K562 (cell line): ENCODE measurements at regions not wholly inside any gene's neighbourhood (a gene's known extent, or its start where the extent isn't known, plus 50 kb on each side); places are given as distances from the start of the nearest gene placed in this dataset.

Source experiments
- AFF4 ChIP-seq: sonication (generic); formaldehyde crosslinking; IDR thresholded peaks from 2 replicates; pipeline ENCODE4 v1.8.0; 2023; ENCODE audit warnings: mild to moderate bottlenecking, missing genetic modification reagents
- ATF4 ChIP-seq: fragments of 450-650 bp; formaldehyde crosslinking; IDR thresholded peaks from 2 replicates; pipeline ENCODE4 v1.4.0; 2022; ENCODE audit warnings: mild to moderate bottlenecking, moderate library complexity
- CGGBP1 ChIP-seq: fragments of 250-450 bp; sonication (Bioruptor Pico); IDR thresholded peaks from 2 replicates; pipeline ENCODE4 v1.9.0; 2021; ENCODE audit warnings: mild to moderate bottlenecking
- FOXJ2 ChIP-seq: fragments of 200-800 bp; sonication (Bioruptor generic); IDR thresholded peaks from 2 replicates; pipeline ENCODE4 v1.6.1; 2016; ENCODE audit warnings: missing genetic modification characterization, missing compliant biosample characterization
- KLF10 ChIP-seq: fragments of 250-450 bp; sonication (Bioruptor Pico); IDR thresholded peaks from 2 replicates; pipeline ENCODE4 v1.6.1; 2021; ENCODE audit warnings: matching md5 sums
- LCOR ChIP-seq: sonication (generic); formaldehyde crosslinking; IDR thresholded peaks from 2 replicates; pipeline ENCODE4 v1.8.0; 2022; ENCODE audit warnings: mild to moderate bottlenecking, missing genetic modification reagents
- MAFG ChIP-seq: fragments of 450-650 bp; conservative IDR thresholded peaks from 2 replicates; pipeline ENCODE4 v1.6.1; 2016; ENCODE audit warnings: missing genetic modification characterization, missing compliant biosample characterization
- MAFK ChIP-seq: IDR thresholded peaks from 2 replicates; pipeline ENCODE4 v1.6.1; 2011; ENCODE audit warnings: low read length, improper control_type of control experiment
- MAZ ChIP-seq, 2 experiments: fragments of 450-650 bp in 1 of 2; sonication (generic) in 1 of 2; formaldehyde crosslinking; IDR thresholded peaks in 1 of 2; conservative IDR thresholded peaks in 1 of 2; 2 replicates each; pipeline versions ENCODE4 v1.4.0 to v1.5.0; 2020; ENCODE audit warnings: mild to moderate bottlenecking in 1 of 2, missing genetic modification reagents in 1 of 2
- MECOM ChIP-seq: fragments of 250-450 bp; sonication (Bioruptor Pico); IDR thresholded peaks from 2 replicates; pipeline ENCODE4 v1.8.0; 2022; ENCODE audit warnings: inconsistent platforms
- POLR2A ChIP-seq: fragments of 450-650 bp; conservative IDR thresholded peaks from 2 replicates; pipeline ENCODE4 v1.6.1; 2016
- RUNX1 ChIP-seq: sonication (generic); IDR thresholded peaks from 2 replicates; pipeline ENCODE4 v1.6.1; 2016; ENCODE audit warnings: antibody characterized with exemption, low read depth
- THRB ChIP-seq: fragments of 450-650 bp; formaldehyde crosslinking; conservative IDR thresholded peaks from 2 replicates; pipeline ENCODE4 v1.4.0; 2022; ENCODE audit warnings: mild to moderate bottlenecking, missing genetic modification characterization
- ZFPM2 ChIP-seq: fragments of 250-450 bp; sonication (Bioruptor Pico); IDR thresholded peaks from 2 replicates; pipeline ENCODE4 v1.5.1; 2022; ENCODE audit warnings: mild to moderate bottlenecking
- ZNF449 ChIP-seq: fragments of 250-450 bp; sonication (Bioruptor Pico); IDR thresholded peaks from 2 replicates; pipeline ENCODE4 v1.8.0; 2022; ENCODE audit warnings: moderate library complexity, mild to moderate bottlenecking, inconsistent platforms
- ZNF518B ChIP-seq: fragments of 250-450 bp; sonication (Bioruptor Pico); IDR thresholded peaks from 2 replicates; pipeline ENCODE4 v1.5.0; 2021; ENCODE audit warnings: mild to moderate bottlenecking, moderate library complexity

GRCh38 chr6:156686301-156686994 is 90.7 kb upstream of the ARID1B start (continued):
- TF ChIP-seq THRB (CRISPR knock-in tag) (peak; percentile 94), CGGBP1 (no peak), KLF10 (CRISPR knock-in tag) (peak; percentile 16; the same call in 1 of the 2 replicates), MAFG (tag) (peak; percentile 17; the same call in 1 of the 2 replicates), ZNF518B (0 out of 2 replicates have a peak, but pooled peaks have one; percentile 44), AFF4 (CRISPR knock-in tag) (0 out of 2 replicates have a peak, but pooled peaks have one; percentile 64), MECOM (CRISPR knock-in tag) (0 out of 2 replicates have a peak, but pooled peaks have one; percentile 53), MAZ (CRISPR knock-in tag; conservative IDR thresholded peaks at IDR 0.05 in 1 of 2, IDR thresholded peaks at IDR 0.05 in 1 of 2) (peak in 1 of 2 experiments; percentile 5; a peak in 1 of 4 replicates), ZNF449 (peak; percentile 21; the same call in 1 of the 2 replicates), FOXJ2 (tag) (0 out of 2 replicates have a peak, but pooled peaks have one; percentile 59), LCOR (CRISPR knock-in tag) (peak; percentile 21; the same call in 1 of the 2 replicates), RUNX1 (no peak), ZFPM2 (CRISPR knock-in tag) (no peak), POLR2A (no peak), ATF4 (CRISPR knock-in tag) (0 out of 2 replicates have a peak, but pooled peaks have one; percentile 53), MAFK (no peak)
